KMS-11 (cell line): ENCODE measurements at regions not wholly inside any gene's neighbourhood (a gene's known extent, or its start where the extent isn't known, plus 50 kb on each side); places are given as distances from the start of the nearest gene placed in this dataset.

Experiments
- H2AFZ ChIP-seq: fragments of 200-600 bp; sonication (generic); 2 replicates; pipeline ENCODE4 v1.6.1; 2016; ENCODE audit warnings: antibody characterized with exemption, mixed run types, low read depth
- H3K27ac ChIP-seq: fragments of 200-600 bp; sonication (generic); 2 replicates; pipeline ENCODE4 v1.6.1; 2016; ENCODE audit warnings: mild to moderate bottlenecking, mixed run types
- H3K27me3 ChIP-seq: fragments of 200-600 bp; sonication (generic); 2 replicates; pipeline ENCODE4 v1.6.1; 2017; ENCODE audit warnings: mild to moderate bottlenecking, low read depth, mixed run types, moderate library complexity; ENCODE audit not compliant: insufficient read depth
- H3K36me3 ChIP-seq: fragments of 200-600 bp; sonication (generic); 2 replicates; pipeline ENCODE4 v1.6.1; 2017; ENCODE audit warnings: mild to moderate bottlenecking, mixed run types; ENCODE audit not compliant: insufficient read depth
- H3K4me1 ChIP-seq: fragments of 200-600 bp; sonication (generic); 2 replicates; pipeline ENCODE4 v1.6.1; 2016; ENCODE audit warnings: mild to moderate bottlenecking, low read depth, mixed run types; ENCODE audit not compliant: poor library complexity, severe bottlenecking
- H3K4me2 ChIP-seq: fragments of 200-600 bp; sonication (generic); 2 replicates; pipeline ENCODE4 v1.7.0; 2016; ENCODE audit warnings: mild to moderate bottlenecking, mixed run types
- H3K4me3 ChIP-seq: fragments of 200-600 bp; sonication (generic); IDR thresholded peaks from 2 replicates; pipeline ENCODE4 v1.6.1; 2017; ENCODE audit warnings: low read depth, low read length, mixed read lengths; ENCODE audit not compliant: insufficient read depth
- H3K79me2 ChIP-seq: fragments of 200-600 bp; sonication (generic); 2 replicates; pipeline ENCODE4 v1.6.1; 2016; ENCODE audit warnings: low read depth, mixed run types; ENCODE audit not compliant: insufficient read depth
- H3K9ac ChIP-seq: fragments of 200-600 bp; sonication (generic); 2 replicates; pipeline ENCODE4 v1.6.1; 2016; ENCODE audit warnings: mild to moderate bottlenecking, mixed run types
- H4K20me1 ChIP-seq: fragments of 200-600 bp; sonication (generic); 2 replicates; pipeline ENCODE4 v1.6.1; 2016; ENCODE audit warnings: mild to moderate bottlenecking, mixed run types; ENCODE audit not compliant: insufficient read depth
- CTCF ChIP-seq: fragments of 200-600 bp; sonication (generic); conservative IDR thresholded peaks from 2 replicates; pipeline ENCODE4 v1.6.1; 2017; ENCODE audit warnings: low read depth, mild to moderate bottlenecking, antibody characterized with exemption, low read length, moderate library complexity, mixed read lengths

- no peaks in the 10 kb centered on the region for H3K36me3 ChIP-seq
- peaks cover 32% of the 10 kb centered on the region for H3K4me1 ChIP-seq
- no peak overlapping the region for H3K4me2 ChIP-seq
- H3K27ac ChIP-seq = no peak overlapping the region
- H3K9ac ChIP-seq = no peak overlapping the region
- no peak for TF ChIP-seq CTCF
- H4K20me1 ChIP-seq = no peaks in the 10 kb centered on the region
- no peaks in the 10 kb centered on the region for H3K79me2 ChIP-seq
- H3K27me3 ChIP-seq = no peaks in the 10 kb centered on the region
- H3K4me3 ChIP-seq = no peak overlapping the region
- H2AFZ ChIP-seq = no peak overlapping the region
Measured at GRCh38 chr11:128394431-128395089, 192.8 kb downstream of the ETS1 start.

GRCh38 chr11:128392259-128392658, 195.1 kb downstream of the ETS1 start:
- Histone ChIP-seq H4K20me1 (no peaks in the 10 kb centered on the region), H3K36me3 (no peaks in the 10 kb centered on the region), H3K9ac (no peak overlapping the region), H2AFZ (no peak overlapping the region), H3K27ac (no peak overlapping the region), H3K79me2 (no peaks in the 10 kb centered on the region), H3K4me1 (peaks cover 20% of the 10 kb centered on the region), H3K27me3 (no peaks in the 10 kb centered on the region), H3K4me2 (peak overlapping the region; percentile 60), H3K4me3 (no peak overlapping the region)
- no peak for TF ChIP-seq CTCF

DNA sequence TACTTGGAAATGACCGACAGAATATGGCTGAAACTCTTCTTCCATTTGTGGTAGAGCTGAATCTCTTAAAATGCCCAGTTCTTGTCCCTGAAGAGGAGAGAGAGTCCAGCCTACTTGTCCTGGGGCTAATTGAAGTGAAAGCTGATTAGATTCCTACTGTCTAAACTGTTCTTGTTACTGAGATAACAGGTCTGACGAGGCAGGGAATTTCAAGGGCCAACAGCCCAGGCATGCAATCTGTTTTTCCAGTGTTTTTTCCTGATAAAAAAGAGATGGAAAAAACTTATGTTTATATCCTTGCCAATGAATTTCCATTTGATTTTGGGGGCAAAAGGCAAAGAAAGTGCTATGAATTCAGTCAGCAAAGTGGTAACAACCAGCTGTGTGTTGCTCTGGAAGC, 195.5 kb downstream of the ETS1 start:
- Histone ChIP-seq H3K4me1 (peaks cover 20% of the 10 kb centered on the region), H3K4me3 (no peak overlapping the region), H2AFZ (no peak overlapping the region), H3K27me3 (no peaks in the 10 kb centered on the region), H3K79me2 (no peaks in the 10 kb centered on the region), H4K20me1 (no peaks in the 10 kb centered on the region), H3K27ac (no peak overlapping the region), H3K36me3 (no peaks in the 10 kb centered on the region), H3K4me2 (peak overlapping the region; percentile 60; the same call in 1 of the 2 replicates), H3K9ac (no peak overlapping the region)
- no peak for TF ChIP-seq CTCF

DNA sequence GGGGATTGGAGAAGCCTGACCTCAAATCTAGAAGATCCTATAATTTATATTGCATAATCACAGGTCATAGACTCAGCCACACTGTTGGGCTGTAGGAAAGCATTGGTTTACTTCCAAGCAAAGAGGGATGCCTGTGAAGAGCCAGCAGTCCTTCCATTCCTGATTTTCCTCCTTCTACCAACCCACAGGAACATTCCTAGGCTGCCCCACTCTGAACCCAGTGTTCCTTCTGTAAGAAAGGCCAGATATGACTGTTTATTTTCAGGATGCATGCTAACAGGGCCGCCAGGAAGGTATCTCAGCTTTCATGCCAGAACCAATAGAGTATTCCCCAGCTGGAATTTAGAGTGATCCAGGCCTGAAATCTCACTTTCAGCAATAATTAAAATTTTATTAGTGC, 197.1 kb downstream of the ETS1 start:
- Histone ChIP-seq H3K9ac (no peak overlapping the region), H3K36me3 (no peaks in the 10 kb centered on the region), H3K4me1 (peaks cover 20% of the 10 kb centered on the region), H2AFZ (no peak overlapping the region), H3K27me3 (no peaks in the 10 kb centered on the region), H3K4me3 (no peak overlapping the region), H3K27ac (no peak overlapping the region), H3K79me2 (no peaks in the 10 kb centered on the region), H4K20me1 (no peaks in the 10 kb centered on the region), H3K4me2 (no peak overlapping the region)
- TF ChIP-seq CTCF = no peak
